ENCODE measurements at regions not wholly inside any gene's neighbourhood (a gene's known extent, or its start where the extent isn't known, plus 50 kb on each side); places are given as distances from the start of the nearest gene placed in this dataset.

GRCh38 chr10:44519361-44519760, 134.5 kb upstream of the CXCL12 start:
- DNase-seq: no peak
- no peaks in the 10 kb centered on the region for H3K36me3 ChIP-seq (ENCODE audit: insufficient read depth, low read length)
- ChIA-PET POLR2A (ENCODE audit: partially characterized antibody) (no interaction called here), CTCF (ENCODE audit: partially characterized antibody) (no interaction called here)
- no peak overlapping the region for H3K27ac ChIP-seq (ENCODE audit: low read depth, low read length)
- Mint-ChIP-seq H3K9me3 (peaks cover 0 to 8% (median 4%) of the 10 kb centered on the region in 8 donors), H3K27ac (no peak overlapping the region), H3K4me3 (no peak overlapping the region), H3K27me3 (no peaks in the 10 kb centered on the region), H3K4me1 (no peaks in the 10 kb centered on the region), H3K36me3 (no peaks in the 10 kb centered on the region)
- intact Hi-C loops (cut with micrococcal nuclease): no loop called here
- no peak overlapping the region for H3K4me3 ChIP-seq (ENCODE audit: low read length in 2 of 2)
- no peaks in the 10 kb centered on the region for H3K4me1 ChIP-seq (ENCODE audit: insufficient read depth, low read length)
- H3K9me3 ChIP-seq (ENCODE audit: control insufficient read depth in 1 of 2, low read length in 2 of 2): no peaks in the 10 kb centered on the region
- H3K27me3 ChIP-seq (ENCODE audit: insufficient read depth, low read length): no peaks in the 10 kb centered on the region

- peaks cover 0 to 17% (median 7%) of the 10 kb centered on the region in 8 donors for H3K9me3 Mint-ChIP-seq
- H3K27ac Mint-ChIP-seq: no peak overlapping the region
- H3K36me3 Mint-ChIP-seq: no peaks in the 10 kb centered on the region
- ChIA-PET POLR2A (ENCODE audit: partially characterized antibody) (no interaction called here), CTCF (ENCODE audit: partially characterized antibody) (no interaction called here)
- Histone ChIP-seq H3K27me3 (ENCODE audit: insufficient read depth, low read length) (no peaks in the 10 kb centered on the region), H3K9me3 (ENCODE audit: control insufficient read depth in 1 of 2, low read length in 2 of 2) (no peaks in the 10 kb centered on the region), H3K4me3 (ENCODE audit: low read length in 2 of 2) (no peak overlapping the region), H3K4me1 (ENCODE audit: insufficient read depth, low read length) (no peaks in the 10 kb centered on the region), H3K36me3 (ENCODE audit: insufficient read depth, low read length) (no peaks in the 10 kb centered on the region), H3K27ac (ENCODE audit: low read depth, low read length) (no peak overlapping the region)
- H3K4me1 Mint-ChIP-seq: no peaks in the 10 kb centered on the region
- H3K27me3 Mint-ChIP-seq: no peaks in the 10 kb centered on the region
- no peak overlapping the region for H3K4me3 Mint-ChIP-seq
- intact Hi-C loops (cut with micrococcal nuclease): no loop called here
- DNase-seq: no peak
Observed at GRCh38 chr10:44520651-44521050, 135.8 kb upstream of the CXCL12 start.

- Histone ChIP-seq H3K9me3 (ENCODE audit: control insufficient read depth in 1 of 2, low read length in 2 of 2) (no peaks in the 10 kb centered on the region), H3K4me1 (ENCODE audit: insufficient read depth, low read length) (no peaks in the 10 kb centered on the region), H3K4me3 (ENCODE audit: low read length in 2 of 2) (no peak overlapping the region), H3K27me3 (ENCODE audit: insufficient read depth, low read length) (no peaks in the 10 kb centered on the region), H3K36me3 (ENCODE audit: insufficient read depth, low read length) (no peaks in the 10 kb centered on the region), H3K27ac (ENCODE audit: low read depth, low read length) (no peak overlapping the region)
- H3K36me3 Mint-ChIP-seq: no peaks in the 10 kb centered on the region
- no peak overlapping the region for H3K27ac Mint-ChIP-seq
- no peak for DNase-seq
- peaks cover 0 to 16% (median 10%) of the 10 kb centered on the region in 8 donors for H3K9me3 Mint-ChIP-seq
- H3K4me1 Mint-ChIP-seq: no peaks in the 10 kb centered on the region
- no peaks in the 10 kb centered on the region for H3K27me3 Mint-ChIP-seq
- ChIA-PET POLR2A (ENCODE audit: partially characterized antibody) (no interaction called here), CTCF (ENCODE audit: partially characterized antibody) (no interaction called here)
- no peak overlapping the region for H3K4me3 Mint-ChIP-seq
- intact Hi-C loops (cut with micrococcal nuclease): no loop called here
Observed at GRCh38 chr10:44539178-44539577, 154.3 kb upstream of the CXCL12 start.

- H3K9me3 Mint-ChIP-seq: peaks cover 0 to 24% (median 10%) of the 10 kb centered on the region in 8 donors
- H3K36me3 Mint-ChIP-seq: no peaks in the 10 kb centered on the region
Observed at GRCh38 chr10:44552726-44553125, 167.8 kb upstream of the CXCL12 start.

GRCh38 chr10:44557596-44558191, 172.8 kb upstream of the CXCL12 start:
- Histone ChIP-seq H3K4me1 (ENCODE audit: insufficient read depth, low read length) (no peaks in the 10 kb centered on the region), H3K36me3 (ENCODE audit: insufficient read depth, low read length) (no peaks in the 10 kb centered on the region), H3K9me3 (ENCODE audit: control insufficient read depth in 1 of 2, low read length in 2 of 2) (no peaks in the 10 kb centered on the region), H3K4me3 (ENCODE audit: low read length in 2 of 2) (no peak overlapping the region), H3K27ac (ENCODE audit: low read depth, low read length) (no peak overlapping the region), H3K27me3 (ENCODE audit: insufficient read depth, low read length) (no peaks in the 10 kb centered on the region)
- ChIA-PET POLR2A (ENCODE audit: partially characterized antibody) (no interaction called here), CTCF (ENCODE audit: partially characterized antibody) (no interaction called here)
- no peak overlapping the region for H3K27ac Mint-ChIP-seq
- intact Hi-C loops (cut with micrococcal nuclease): no loop called here
- no peaks in the 10 kb centered on the region for H3K4me1 Mint-ChIP-seq
- H3K4me3 Mint-ChIP-seq: no peak overlapping the region
- peaks cover 0 to 1% (median 0%) of the 10 kb centered on the region in 8 donors for H3K9me3 Mint-ChIP-seq
- no peaks in the 10 kb centered on the region for H3K36me3 Mint-ChIP-seq
- no peaks in the 10 kb centered on the region for H3K27me3 Mint-ChIP-seq
- DNase-seq: no peak

More at GRCh38 chr10:44552726-44553125, 167.8 kb upstream of the CXCL12 start:
- Histone ChIP-seq H3K36me3 (ENCODE audit: insufficient read depth, low read length) (no peaks in the 10 kb centered on the region), H3K27ac (ENCODE audit: low read depth, low read length) (no peak overlapping the region), H3K4me1 (ENCODE audit: insufficient read depth, low read length) (no peaks in the 10 kb centered on the region), H3K4me3 (ENCODE audit: low read length in 2 of 2) (no peak overlapping the region), H3K9me3 (ENCODE audit: control insufficient read depth in 1 of 2, low read length in 2 of 2) (no peaks in the 10 kb centered on the region), H3K27me3 (ENCODE audit: insufficient read depth, low read length) (no peaks in the 10 kb centered on the region)
- ChIA-PET POLR2A (ENCODE audit: partially characterized antibody) (no interaction called here), CTCF (ENCODE audit: partially characterized antibody) (no interaction called here)
- intact Hi-C loops (cut with micrococcal nuclease): no loop called here
- Mint-ChIP-seq H3K4me3 (no peak overlapping the region), H3K27me3 (no peaks in the 10 kb centered on the region), H3K27ac (no peak overlapping the region), H3K4me1 (no peaks in the 10 kb centered on the region)
- no peak for DNase-seq

- Histone ChIP-seq H3K4me1 (ENCODE audit: insufficient read depth, low read length) (no peaks in the 10 kb centered on the region), H3K27ac (ENCODE audit: low read depth, low read length) (no peak overlapping the region), H3K36me3 (ENCODE audit: insufficient read depth, low read length) (no peaks in the 10 kb centered on the region), H3K9me3 (ENCODE audit: control insufficient read depth in 1 of 2, low read length in 2 of 2) (no peaks in the 10 kb centered on the region), H3K4me3 (ENCODE audit: low read length in 2 of 2) (no peak overlapping the region), H3K27me3 (ENCODE audit: insufficient read depth, low read length) (no peaks in the 10 kb centered on the region)
- CTCF ChIA-PET (ENCODE audit: partially characterized antibody): no interaction called here
- Mint-ChIP-seq H3K27me3 (no peaks in the 10 kb centered on the region), H3K36me3 (no peaks in the 10 kb centered on the region), H3K4me1 (no peaks in the 10 kb centered on the region), H3K9me3 (peaks cover 0 to 1% (median 0%) of the 10 kb centered on the region in 8 donors), H3K27ac (no peak overlapping the region), H3K4me3 (no peak overlapping the region)
- DNase-seq: no peak
- intact Hi-C loops (cut with micrococcal nuclease): no loop called here
- POLR2A ChIA-PET (ENCODE audit: partially characterized antibody): no interaction called here
Observed at GRCh38 chr10:44558521-44558920, 173.6 kb upstream of the CXCL12 start.

- CTCF ChIA-PET (ENCODE audit: partially characterized antibody): no interaction called here
- H3K27me3 ChIP-seq (ENCODE audit: insufficient read depth, low read length): no peaks in the 10 kb centered on the region
Observed at GRCh38 chr10:44564361-44564760, 179.5 kb upstream of the CXCL12 start.

GRCh38 chr10:44564790-44565189, 179.9 kb upstream of the CXCL12 start:
- Histone ChIP-seq H3K4me3 (ENCODE audit: low read length in 2 of 2) (no peak overlapping the region), H3K36me3 (ENCODE audit: insufficient read depth, low read length) (no peaks in the 10 kb centered on the region), H3K4me1 (ENCODE audit: insufficient read depth, low read length) (no peaks in the 10 kb centered on the region), H3K27me3 (ENCODE audit: insufficient read depth, low read length) (no peaks in the 10 kb centered on the region), H3K27ac (ENCODE audit: low read depth, low read length) (no peak overlapping the region), H3K9me3 (ENCODE audit: control insufficient read depth in 1 of 2, low read length in 2 of 2) (no peaks in the 10 kb centered on the region)
- H3K4me3 Mint-ChIP-seq: no peak overlapping the region
- H3K4me1 Mint-ChIP-seq: no peaks in the 10 kb centered on the region
- ChIA-PET POLR2A (ENCODE audit: partially characterized antibody) (no interaction called here), CTCF (ENCODE audit: partially characterized antibody) (no interaction called here)
- no peak for DNase-seq
- H3K9me3 Mint-ChIP-seq: peaks cover 0 to 4% (median 0%) of the 10 kb centered on the region in 8 donors
- intact Hi-C loops (cut with micrococcal nuclease): no loop called here
- H3K36me3 Mint-ChIP-seq: no peaks in the 10 kb centered on the region
- H3K27me3 Mint-ChIP-seq: no peaks in the 10 kb centered on the region
- no peak overlapping the region for H3K27ac Mint-ChIP-seq

More at GRCh38 chr10:44564361-44564760, 179.5 kb upstream of the CXCL12 start:
- Mint-ChIP-seq H3K4me3 (no peak overlapping the region), H3K27me3 (no peaks in the 10 kb centered on the region), H3K4me1 (no peaks in the 10 kb centered on the region), H3K27ac (no peak overlapping the region), H3K36me3 (no peaks in the 10 kb centered on the region), H3K9me3 (peaks cover 0 to 4% (median 0%) of the 10 kb centered on the region in 8 donors)
- H3K36me3 ChIP-seq (ENCODE audit: insufficient read depth, low read length): no peaks in the 10 kb centered on the region
- intact Hi-C loops (cut with micrococcal nuclease): no loop called here
- H3K27ac ChIP-seq (ENCODE audit: low read depth, low read length): no peak overlapping the region
- DNase-seq: no peak
- no peaks in the 10 kb centered on the region for H3K4me1 ChIP-seq (ENCODE audit: insufficient read depth, low read length)
- H3K9me3 ChIP-seq (ENCODE audit: control insufficient read depth in 1 of 2, low read length in 2 of 2): no peaks in the 10 kb centered on the region
- no peak overlapping the region for H3K4me3 ChIP-seq (ENCODE audit: low read length in 2 of 2)
- POLR2A ChIA-PET (ENCODE audit: partially characterized antibody): no interaction called here

Measured in CD4-positive, alpha-beta memory T cell (primary cell).